HG03575 (cell line): ENCODE measurements at regions not wholly inside any gene's neighbourhood (a gene's known extent, or its start where the extent isn't known, plus 50 kb on each side); places are given as distances from the start of the nearest gene placed in this dataset.
A peak's percentile ranks its signal among the peaks of the same experiment; 100 is the strongest.
"Not testable (repeated sequence)": the region's sequence is repeated elsewhere in the genome, so short reads cannot be mapped to it uniquely, and the experiment has no call there.

ENCODE experiments used
- ATAC-seq: cut with Tn5 transposase; IDR thresholded peaks from one replicate; pipeline ENCODE4 v1.9.1; 2021; ENCODE audit not compliant: unreplicated experiment, insufficient number of reproducible peaks, low FRiP score; ENCODE audit errors: extremely low read depth

DNA sequence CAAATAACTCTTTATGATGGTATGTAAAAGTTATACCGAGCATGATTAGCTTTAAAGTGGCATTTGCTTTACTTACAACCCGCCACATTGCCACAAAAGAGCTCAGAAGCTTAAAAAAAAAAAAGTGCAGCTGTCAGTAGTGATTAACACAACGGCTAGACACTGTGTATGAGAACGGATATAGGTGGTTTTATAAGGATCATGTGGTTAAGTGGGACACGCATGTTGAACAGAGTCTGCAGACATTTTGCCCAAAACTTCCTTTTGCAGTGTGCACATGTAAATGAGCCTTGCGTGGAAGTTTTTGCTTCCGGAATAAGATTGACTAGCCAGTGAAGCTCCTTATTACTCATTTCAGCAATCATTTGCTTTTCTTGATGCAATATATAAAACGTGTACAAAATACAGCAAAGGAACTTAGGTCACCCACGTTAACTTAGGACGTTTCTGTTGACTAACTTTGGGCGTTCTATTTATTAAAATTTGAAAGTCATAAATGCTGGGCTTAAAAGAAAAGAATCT is 58.7 kb upstream of the RGS1 start:
- peak; percentile 96 for ATAC-seq

- not testable (repeated sequence) for ATAC-seq
These were observed 57.7 kb upstream of the RGS1 start for GRCh38 chr1:192517716-192518355.

GRCh38 chr1:192518700-192519099 is 56.9 kb upstream of the RGS1 start:
- ATAC-seq, result peak; percentile 27

DNA sequence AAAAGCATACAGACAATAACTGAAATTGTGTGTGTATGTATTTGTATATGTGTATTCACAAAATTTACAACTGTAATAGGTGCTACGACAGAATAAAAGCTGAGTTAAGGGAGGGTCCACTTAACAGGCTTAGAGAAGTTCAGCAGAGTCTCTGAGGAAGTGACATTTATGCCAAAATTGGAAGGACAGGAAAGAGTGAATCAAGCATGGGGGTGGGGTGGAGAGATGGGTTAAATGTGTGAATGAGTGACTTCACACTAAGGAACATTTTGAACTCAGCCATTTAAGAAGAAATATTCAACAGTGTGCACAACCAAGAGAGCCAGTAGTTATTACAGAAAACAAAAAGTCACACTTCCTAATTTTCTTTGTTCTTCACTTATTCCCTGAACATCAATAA is 53.8 kb upstream of the RGS1 start:
- ATAC-seq, result no peak

DNA sequence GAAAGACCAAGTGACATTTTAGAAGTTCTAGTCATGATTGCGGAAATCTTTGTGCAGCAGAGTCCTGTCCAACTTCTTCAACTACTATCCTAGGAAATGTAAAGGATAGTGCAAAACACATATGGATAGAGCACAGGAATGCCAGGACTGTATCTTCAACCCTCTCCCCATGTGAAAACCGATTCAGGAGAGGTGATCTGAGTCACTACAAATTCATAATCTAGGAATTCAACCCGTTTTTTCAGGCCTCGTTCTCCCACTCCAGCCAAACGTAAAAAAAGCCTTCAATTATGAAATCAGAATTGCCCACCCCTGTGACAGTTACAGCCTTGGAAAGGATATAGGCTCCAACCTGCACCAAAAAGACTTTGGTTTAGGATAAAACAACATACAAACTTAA is 52.9 kb upstream of the RGS1 start:
- ATAC-seq, result no peak

DNA sequence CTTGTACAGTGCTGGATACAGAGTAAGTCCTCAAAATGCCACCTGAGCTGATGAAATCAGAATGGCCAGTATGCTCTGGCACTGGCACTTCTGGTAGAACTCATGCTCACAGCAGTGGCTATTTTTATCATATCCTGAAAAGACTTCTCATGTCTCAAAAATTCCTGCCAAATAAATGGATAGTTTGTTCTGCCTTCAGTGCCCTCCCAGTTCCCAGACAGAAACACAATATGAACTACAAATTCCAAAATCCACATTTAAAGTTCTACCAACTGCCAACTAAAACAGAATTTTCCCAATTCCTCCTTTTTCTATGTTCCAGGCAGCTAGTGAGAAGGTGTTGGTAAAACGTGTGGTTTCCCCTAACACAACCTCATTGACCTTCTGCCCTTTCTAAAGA is 51.4 kb upstream of the RGS1 start:
- no peak for ATAC-seq
